Panc1 (cell line): ENCODE measurements at regions not wholly inside any gene's neighbourhood (a gene's known extent, or its start where the extent isn't known, plus 50 kb on each side); places are given as distances from the start of the nearest gene placed in this dataset.

Experiments
- CTCF ChIP-seq: fragments of 450-650 bp; IDR thresholded peaks from 2 replicates; pipeline ENCODE4 v1.5.1; 2017; ENCODE audit warnings: mild to moderate bottlenecking
- POLR2AphosphoS5 ChIP-seq: IDR thresholded peaks from 2 replicates; pipeline ENCODE4 v1.6.1; 2012; ENCODE audit warnings: mild to moderate bottlenecking, low read depth, low read length, moderate library complexity
- SIN3A ChIP-seq: IDR thresholded peaks from 2 replicates; pipeline ENCODE4 v1.6.1; 2012; ENCODE audit warnings: low read depth, mild to moderate bottlenecking, low read length, moderate library complexity, borderline replicate concordance; ENCODE audit not compliant: insufficient read depth
- TCF7L2 ChIP-seq: IDR thresholded peaks from 2 replicates; pipeline ENCODE4 v1.6.1; 2011; ENCODE audit warnings: mild to moderate bottlenecking, low read depth, low read length, inconsistent platforms

- no peak for TF ChIP-seq POLR2AphosphoS5
- no peak for TF ChIP-seq CTCF
- TF ChIP-seq SIN3A = no peak
- TF ChIP-seq TCF7L2 = no peak
Measured at GRCh38 chr4:24352112-24352511, 232.2 kb downstream of the DHX15 start.
